HG03442 (cell line): ENCODE measurements at regions not wholly inside any gene's neighbourhood (a gene's known extent, or its start where the extent isn't known, plus 50 kb on each side); places are given as distances from the start of the nearest gene placed in this dataset.
"Not testable (repeated sequence)": the region's sequence is repeated elsewhere in the genome, so short reads cannot be mapped to it uniquely, and the experiment has no call there.

ENCODE experiments used
- ATAC-seq: cut with Tn5 transposase; IDR thresholded peaks from one replicate; pipeline ENCODE4 v1.9.1; 2021; ENCODE audit warnings: mild to moderate bottlenecking, moderate library complexity; ENCODE audit not compliant: unreplicated experiment

GRCh38 chr4:54861201-54861600 lies 203.4 kb downstream of the KIT start:
- ATAC-seq = no peak

GRCh38 chr4:54855191-54855854 lies 197.6 kb downstream of the KIT start:
- no peak for ATAC-seq

GRCh38 chr4:54852602-54853001 lies 194.8 kb downstream of the KIT start:
- ATAC-seq = no peak

- ATAC-seq = no peak
These were observed 194.3 kb downstream of the KIT start for GRCh38 chr4:54852054-54852453.

GRCh38 chr4:54844911-54845310 lies 187.2 kb downstream of the KIT start:
- ATAC-seq = no peak

GRCh38 chr4:54843946-54844345 lies 186.2 kb downstream of the KIT start:
- ATAC-seq = no peak

- ATAC-seq = no peak
These were observed 185.3 kb downstream of the KIT start for GRCh38 chr4:54843106-54843505.

- ATAC-seq = no peak
These were observed 184.9 kb downstream of the KIT start for GRCh38 chr4:54842656-54843055.

- no peak for ATAC-seq
These were observed 184.5 kb downstream of the KIT start for GRCh38 chr4:54842226-54842625.

GRCh38 chr4:54840992-54841768 lies 183.4 kb downstream of the KIT start:
- ATAC-seq = no peak

- no peak for ATAC-seq
These were observed 182.7 kb downstream of the KIT start for GRCh38 chr4:54840430-54840829.

- no peak for ATAC-seq
These were observed 180.5 kb downstream of the KIT start for GRCh38 chr4:54838301-54838700.

GRCh38 chr4:54837576-54838140 lies 179.9 kb downstream of the KIT start:
- ATAC-seq = no peak

- ATAC-seq = not testable (repeated sequence)
These were observed 170.6 kb downstream of the KIT start for GRCh38 chr4:54828361-54828760.

GRCh38 chr4:54823616-54824015 lies 165.9 kb downstream of the KIT start:
- no peak for ATAC-seq

- no peak for ATAC-seq
These were observed 161.3 kb downstream of the KIT start for GRCh38 chr4:54819034-54819433.

GRCh38 chr4:54818481-54818880 lies 160.7 kb downstream of the KIT start:
- no peak for ATAC-seq

- no peak for ATAC-seq
These were observed 155.9 kb downstream of the KIT start for GRCh38 chr4:54813674-54814073.

- ATAC-seq = no peak
These were observed 148.6 kb downstream of the KIT start for GRCh38 chr4:54806351-54806750.

GRCh38 chr4:54802336-54802735 lies 144.6 kb downstream of the KIT start:
- no peak for ATAC-seq

GRCh38 chr4:54800831-54801530 lies 143.2 kb downstream of the KIT start:
- ATAC-seq = no peak

- no peak for ATAC-seq
These were observed 136.8 kb downstream of the KIT start for GRCh38 chr4:54794579-54794978.
